CD14-positive monocyte (primary cell): ENCODE measurements at regions not wholly inside any gene's neighbourhood (a gene's known extent, or its start where the extent isn't known, plus 50 kb on each side); places are given as distances from the start of the nearest gene placed in this dataset.

Source experiments
- DNase-seq, 3 donors: peaks; one replicate each; pipeline ENCODE4 v3.0.0-alpha.2; 2011 to 2022
- H2AFZ ChIP-seq: 2 replicates; pipeline ENCODE4 v1.6.0; 2012; ENCODE audit warnings: mild to moderate bottlenecking, low read depth, low read length, inconsistent platforms; ENCODE audit not compliant: insufficient read depth, poor library complexity, severe bottlenecking
- H3K27ac ChIP-seq, 2 donors: 1 replicate in 1 of 2; 2 replicates in 1 of 2; pipeline ENCODE4 v1.5.1; 2012 to 2013; ENCODE audit warnings: low read length in 2 of 2, control low read depth in 1 of 2, inconsistent platforms in 1 of 2, low read depth in 1 of 2, mild to moderate bottlenecking in 1 of 2
- H3K27me3 ChIP-seq, 2 donors: one replicate each; pipeline versions ENCODE4 v1.6.0 to v1.6.1; 2011 to 2013; ENCODE audit warnings: low read length in 2 of 2; ENCODE audit not compliant: control insufficient read depth in 2 of 2, insufficient read depth in 2 of 2
- H3K36me3 ChIP-seq, 2 donors: replicated peaks in 1 of 2; 1 replicate in 1 of 2; 2 replicates in 1 of 2; pipeline versions ENCODE4 v1.5.1 to v1.6.1; 2012 to 2013; ENCODE audit warnings: low read length in 2 of 2, control low read depth in 1 of 2, inconsistent platforms in 1 of 2, mild to moderate bottlenecking in 1 of 2; ENCODE audit not compliant: insufficient read depth in 2 of 2, control insufficient read depth in 1 of 2
- H3K4me1 ChIP-seq, 2 donors: 1 replicate in 1 of 2; 2 replicates in 1 of 2; pipeline versions ENCODE4 v1.5.1 to v1.6.1; 2012 to 2013; ENCODE audit warnings: low read length in 2 of 2, control low read depth in 1 of 2, inconsistent platforms in 1 of 2, mild to moderate bottlenecking in 1 of 2, moderate library complexity in 1 of 2; ENCODE audit not compliant: insufficient read depth in 2 of 2, control insufficient read depth in 1 of 2
- H3K4me2 ChIP-seq: replicated peaks from 2 replicates; pipeline ENCODE3; 2012; ENCODE audit warnings: low read length, moderate library complexity, mild to moderate bottlenecking; ENCODE audit not compliant: poor library complexity, severe bottlenecking; ENCODE audit errors: extremely low read depth
- H3K4me3 ChIP-seq, 3 experiments: fragments of 200-600 bp in 1 of 3; sonication (generic) in 1 of 3; replicated peaks in 1 of 3; 1 replicate in 2 of 3; 2 replicates in 1 of 3; pipeline ENCODE4 v1.5.1; 2011 to 2013; ENCODE audit warnings: low read length in 3 of 3, mild to moderate bottlenecking in 3 of 3, control low read depth in 2 of 3, low read depth in 2 of 3, inconsistent platforms in 1 of 3, moderate library complexity in 1 of 3
- H3K79me2 ChIP-seq: 2 replicates; pipeline ENCODE4 v1.6.0; 2012; ENCODE audit warnings: mild to moderate bottlenecking, control low read depth, inconsistent platforms, low read length, moderate library complexity; ENCODE audit not compliant: insufficient read depth
- H3K9ac ChIP-seq: 2 replicates; pipeline ENCODE4 v1.6.0; 2017; ENCODE audit warnings: low read length, mild to moderate bottlenecking; ENCODE audit not compliant: insufficient read depth, poor library complexity, severe bottlenecking
- H3K9me3 ChIP-seq, 2 donors: replicated peaks in 1 of 2; 1 replicate in 1 of 2; 2 replicates in 1 of 2; pipeline versions ENCODE4 v1.5.1 to v1.6.1; 2012 to 2013; ENCODE audit warnings: low read length in 2 of 2, control low read depth in 1 of 2; ENCODE audit not compliant: control insufficient read depth in 1 of 2, insufficient read depth in 1 of 2
- H4K20me1 ChIP-seq: 2 replicates; pipeline ENCODE4 v1.6.0; 2012; ENCODE audit warnings: mild to moderate bottlenecking, low read length, control low read depth, moderate library complexity; ENCODE audit not compliant: insufficient read depth
- H3K27ac Mint-ChIP-seq, 7 donors: one replicate each; pipeline ENCODE4 v1.8.0; 2020; ENCODE audit warnings: mild to moderate bottlenecking in 7 of 7, mixed read lengths in 7 of 7, moderate library complexity in 6 of 7, inconsistent platforms in 2 of 7
- H3K27me3 Mint-ChIP-seq, 3 donors: one replicate each; pipeline ENCODE4 v1.8.0; 2021 to 2022; ENCODE audit warnings: low read depth in 3 of 3, mild to moderate bottlenecking in 3 of 3, mixed read lengths in 3 of 3, moderate library complexity in 3 of 3, inconsistent platforms in 1 of 3
- H3K36me3 Mint-ChIP-seq, 2 donors: one replicate each; pipeline ENCODE4 v1.8.0; 2020; ENCODE audit warnings: mixed read lengths in 2 of 2, inconsistent platforms in 1 of 2, mild to moderate bottlenecking in 1 of 2
- H3K4me1 Mint-ChIP-seq: one replicate; pipeline ENCODE4 v1.8.0; 2020; ENCODE audit warnings: mild to moderate bottlenecking, mixed read lengths
- H3K4me3 Mint-ChIP-seq, 2 donors: one replicate each; pipeline ENCODE4 v1.8.0; 2020; ENCODE audit warnings: mild to moderate bottlenecking in 2 of 2, mixed read lengths in 2 of 2, moderate library complexity in 1 of 2
- H3K9me3 Mint-ChIP-seq, 7 donors: one replicate each; pipeline ENCODE4 v1.8.0; 2020 to 2022; ENCODE audit warnings: mixed read lengths in 7 of 7, mild to moderate bottlenecking in 6 of 7, moderate library complexity in 6 of 7, inconsistent platforms in 2 of 7
- WGBS: methylation state at CpG from one replicate; pipeline ENCODE4 v1.1.5; 2013; ENCODE audit warnings: missing lambda C conversion rate; ENCODE audit not compliant: insufficient coverage; 5-methylcytosine and 5-hydroxymethylcytosine counted together
- intact Hi-C, 2 donors: fragments of 100-400 bp; cut with micrococcal nuclease; formaldehyde crosslinking; loops; one replicate each; pipeline versions ENCODE4 v1.15.0 to v1.15.1; 2023
- TF ChIP-seq, protein P1 (sequence below): fragments of 200-600 bp; IDR thresholded peaks from one replicate; pipeline ENCODE4 v1.8.0; 2022; ENCODE audit warnings: antibody characterized with exemption, mild to moderate bottlenecking

DNA sequence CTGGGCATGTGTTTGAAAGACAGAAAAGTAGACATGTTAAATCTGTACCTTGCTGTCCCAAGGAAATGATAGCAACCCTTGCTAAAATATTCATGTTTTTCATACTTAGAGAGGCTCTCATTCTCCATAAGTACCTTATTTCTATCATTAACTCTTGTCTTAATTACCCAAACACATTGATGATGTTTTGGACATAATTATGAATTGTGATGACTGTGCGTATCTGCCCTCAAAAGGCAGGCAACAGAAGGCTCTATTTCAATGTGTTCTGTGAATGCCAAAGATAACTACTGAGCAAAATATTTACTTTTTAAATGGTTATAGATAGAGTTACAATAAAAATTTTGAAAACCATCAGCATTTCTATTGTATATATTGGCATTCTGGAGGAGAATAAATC, 1263.8 kb downstream of the ZPLD1 start:
- WGBS, result no CpG with 5 or more reads among the region's 1 CpG
- H2AFZ ChIP-seq, result no peak overlapping the region
- H3K4me1 ChIP-seq, result no peaks in the 10 kb centered on the region
- H3K9me3 ChIP-seq, result no peaks in the 10 kb centered on the region
- intact Hi-C loops, result no loop called here
- no peaks in the 10 kb centered on the region for H4K20me1 ChIP-seq
- no peak overlapping the region for H3K4me2 ChIP-seq
- H3K9me3 Mint-ChIP-seq, result peaks cover 0 to 4% (median 0%) of the 10 kb centered on the region in 7 donors
- no peaks in the 10 kb centered on the region for H3K36me3 Mint-ChIP-seq
- no peak overlapping the region for H3K9ac ChIP-seq
- no peaks in the 10 kb centered on the region for H3K4me1 Mint-ChIP-seq
- TF ChIP-seq, protein P1, sequence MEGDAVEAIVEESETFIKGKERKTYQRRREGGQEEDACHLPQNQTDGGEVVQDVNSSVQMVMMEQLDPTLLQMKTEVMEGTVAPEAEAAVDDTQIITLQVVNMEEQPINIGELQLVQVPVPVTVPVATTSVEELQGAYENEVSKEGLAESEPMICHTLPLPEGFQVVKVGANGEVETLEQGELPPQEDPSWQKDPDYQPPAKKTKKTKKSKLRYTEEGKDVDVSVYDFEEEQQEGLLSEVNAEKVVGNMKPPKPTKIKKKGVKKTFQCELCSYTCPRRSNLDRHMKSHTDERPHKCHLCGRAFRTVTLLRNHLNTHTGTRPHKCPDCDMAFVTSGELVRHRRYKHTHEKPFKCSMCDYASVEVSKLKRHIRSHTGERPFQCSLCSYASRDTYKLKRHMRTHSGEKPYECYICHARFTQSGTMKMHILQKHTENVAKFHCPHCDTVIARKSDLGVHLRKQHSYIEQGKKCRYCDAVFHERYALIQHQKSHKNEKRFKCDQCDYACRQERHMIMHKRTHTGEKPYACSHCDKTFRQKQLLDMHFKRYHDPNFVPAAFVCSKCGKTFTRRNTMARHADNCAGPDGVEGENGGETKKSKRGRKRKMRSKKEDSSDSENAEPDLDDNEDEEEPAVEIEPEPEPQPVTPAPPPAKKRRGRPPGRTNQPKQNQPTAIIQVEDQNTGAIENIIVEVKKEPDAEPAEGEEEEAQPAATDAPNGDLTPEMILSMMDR, result no peak
- H3K27me3 ChIP-seq, result no peaks in the 10 kb centered on the region
- no peak overlapping the region for H3K27ac Mint-ChIP-seq
- H3K27ac ChIP-seq, result no peak overlapping the region
- no peak overlapping the region for H3K4me3 ChIP-seq
- peaks cover 0 to 2% (median 0%) of the 10 kb centered on the region in 3 donors for H3K27me3 Mint-ChIP-seq
- no peaks in the 10 kb centered on the region for H3K79me2 ChIP-seq
- no peaks in the 10 kb centered on the region for H3K36me3 ChIP-seq
- DNase-seq, result no peak
- no peak overlapping the region for H3K4me3 Mint-ChIP-seq

DNA sequence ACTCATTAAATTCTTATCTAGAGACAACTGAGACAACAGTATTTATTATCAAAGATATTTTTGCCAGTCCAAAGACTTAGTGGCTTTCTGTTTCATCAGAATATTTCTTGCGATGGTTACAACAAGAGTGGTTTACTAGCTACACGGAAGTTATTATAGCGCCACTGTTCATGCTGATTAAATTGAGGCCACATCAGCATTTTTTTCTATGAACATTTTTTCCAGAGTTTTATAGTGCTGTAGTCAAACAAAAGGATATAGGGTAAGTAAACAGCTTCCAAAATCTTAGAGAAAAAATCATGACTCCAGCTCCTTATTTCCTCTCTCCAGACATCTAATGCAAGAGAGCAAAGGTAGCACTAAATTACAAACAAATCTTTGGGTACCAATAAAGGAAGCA, 1264.4 kb downstream of the ZPLD1 start:
- DNase-seq, result no peak
- Mint-ChIP-seq H3K27me3 (peaks cover 0 to 2% (median 0%) of the 10 kb centered on the region in 3 donors), H3K36me3 (no peaks in the 10 kb centered on the region), H3K9me3 (peaks cover 0 to 4% (median 2%) of the 10 kb centered on the region in 7 donors), H3K27ac (no peak overlapping the region), H3K4me1 (no peaks in the 10 kb centered on the region), H3K4me3 (no peak overlapping the region)
- intact Hi-C loops, result no loop called here
- Histone ChIP-seq H3K36me3 (no peaks in the 10 kb centered on the region), H3K79me2 (no peaks in the 10 kb centered on the region), H3K27me3 (no peaks in the 10 kb centered on the region), H4K20me1 (no peaks in the 10 kb centered on the region), H2AFZ (no peak overlapping the region), H3K4me3 (no peak overlapping the region), H3K4me2 (no peak overlapping the region), H3K9me3 (no peaks in the 10 kb centered on the region), H3K4me1 (no peaks in the 10 kb centered on the region), H3K27ac (no peak overlapping the region), H3K9ac (no peak overlapping the region)
- TF ChIP-seq, protein P1, result no peak
- WGBS, result no CpG with 5 or more reads among the region's 3 CpGs
